ENCODE measurements at regions not wholly inside any gene's neighbourhood (a gene's known extent, or its start where the extent isn't known, plus 50 kb on each side); places are given as distances from the start of the nearest gene placed in this dataset.

- no peak for FAIRE-seq
- DNase-seq (ENCODE audit: insufficient read length, low spot score): no peak
- TF ChIP-seq POU2F2 (IDR thresholded peaks at IDR 0.05; ENCODE audit: low read depth, low read length) (no peak), PAX5 (IDR thresholded peaks at IDR 0.05; ENCODE audit: insufficient read depth, low read length, severe bottlenecking) (no peak), SPI1 (IDR thresholded peaks at IDR 0.05; ENCODE audit: low read depth, low read length) (no peak), TAF1 (IDR thresholded peaks at IDR 0.05; ENCODE audit: low read depth, low read length) (no peak), POLR2AphosphoS5 (IDR thresholded peaks at IDR 0.05; ENCODE audit: low read depth, low read length) (no peak), POLR2A (IDR thresholded peaks at IDR 0.05; ENCODE audit: low read depth, low read length) (no peak)
These were observed 505.6 kb upstream of the KIRREL3 start for GRCh38 chr11:127506126-127506525.

GRCh38 chr11:127496165-127496564 lies 495.6 kb upstream of the KIRREL3 start:
- FAIRE-seq (no peak), DNase-seq (ENCODE audit: insufficient read length, low spot score) (no peak)
- TF ChIP-seq POLR2AphosphoS5 (IDR thresholded peaks at IDR 0.05; ENCODE audit: low read depth, low read length) (no peak), POLR2A (IDR thresholded peaks at IDR 0.05; ENCODE audit: low read depth, low read length) (no peak), POU2F2 (IDR thresholded peaks at IDR 0.05; ENCODE audit: low read depth, low read length) (no peak), PAX5 (IDR thresholded peaks at IDR 0.05; ENCODE audit: insufficient read depth, low read length, severe bottlenecking) (no peak), TAF1 (IDR thresholded peaks at IDR 0.05; ENCODE audit: low read depth, low read length) (no peak), SPI1 (IDR thresholded peaks at IDR 0.05; ENCODE audit: low read depth, low read length) (no peak)

- FAIRE-seq (no peak), DNase-seq (ENCODE audit: insufficient read length, low spot score) (no peak)
- no peak for TF ChIP-seq POLR2A (IDR thresholded peaks at IDR 0.05; ENCODE audit: low read depth, low read length)
- TF ChIP-seq POU2F2 (IDR thresholded peaks at IDR 0.05; ENCODE audit: low read depth, low read length): no peak
- no peak for TF ChIP-seq TAF1 (IDR thresholded peaks at IDR 0.05; ENCODE audit: low read depth, low read length)
These were observed 492.9 kb upstream of the KIRREL3 start for GRCh38 chr11:127493330-127494022.

- FAIRE-seq (no peak), DNase-seq (ENCODE audit: insufficient read length, low spot score) (no peak)
- TF ChIP-seq POLR2A (IDR thresholded peaks at IDR 0.05; ENCODE audit: low read depth, low read length) (no peak), TAF1 (IDR thresholded peaks at IDR 0.05; ENCODE audit: low read depth, low read length) (no peak), POU2F2 (IDR thresholded peaks at IDR 0.05; ENCODE audit: low read depth, low read length) (no peak), POLR2AphosphoS5 (IDR thresholded peaks at IDR 0.05; ENCODE audit: low read depth, low read length) (no peak), PAX5 (IDR thresholded peaks at IDR 0.05; ENCODE audit: insufficient read depth, low read length, severe bottlenecking) (no peak)
These were observed 491.5 kb upstream of the KIRREL3 start for GRCh38 chr11:127492029-127492428.

GRCh38 chr11:127491589-127491988 lies 491.0 kb upstream of the KIRREL3 start:
- DNase-seq (ENCODE audit: insufficient read length, low spot score) (no peak), FAIRE-seq (no peak)
- TF ChIP-seq POLR2AphosphoS5 (IDR thresholded peaks at IDR 0.05; ENCODE audit: low read depth, low read length) (no peak), SPI1 (IDR thresholded peaks at IDR 0.05; ENCODE audit: low read depth, low read length) (no peak), PAX5 (IDR thresholded peaks at IDR 0.05; ENCODE audit: insufficient read depth, low read length, severe bottlenecking) (no peak), POLR2A (IDR thresholded peaks at IDR 0.05; ENCODE audit: low read depth, low read length) (no peak), POU2F2 (IDR thresholded peaks at IDR 0.05; ENCODE audit: low read depth, low read length) (no peak), TAF1 (IDR thresholded peaks at IDR 0.05; ENCODE audit: low read depth, low read length) (no peak)

GRCh38 chr11:127490896-127491295 lies 490.3 kb upstream of the KIRREL3 start:
- no peak for DNase-seq (ENCODE audit: insufficient read length, low spot score)
- no peak for FAIRE-seq
- TF ChIP-seq TAF1 (IDR thresholded peaks at IDR 0.05; ENCODE audit: low read depth, low read length) (no peak), SPI1 (IDR thresholded peaks at IDR 0.05; ENCODE audit: low read depth, low read length) (no peak), POLR2AphosphoS5 (IDR thresholded peaks at IDR 0.05; ENCODE audit: low read depth, low read length) (no peak), POLR2A (IDR thresholded peaks at IDR 0.05; ENCODE audit: low read depth, low read length) (no peak), PAX5 (IDR thresholded peaks at IDR 0.05; ENCODE audit: insufficient read depth, low read length, severe bottlenecking) (no peak), POU2F2 (IDR thresholded peaks at IDR 0.05; ENCODE audit: low read depth, low read length) (no peak)

- DNase-seq (ENCODE audit: insufficient read length, low spot score) (no peak), FAIRE-seq (no peak)
- TF ChIP-seq TAF1 (IDR thresholded peaks at IDR 0.05; ENCODE audit: low read depth, low read length) (no peak), POU2F2 (IDR thresholded peaks at IDR 0.05; ENCODE audit: low read depth, low read length) (no peak), POLR2AphosphoS5 (IDR thresholded peaks at IDR 0.05; ENCODE audit: low read depth, low read length) (no peak), SPI1 (IDR thresholded peaks at IDR 0.05; ENCODE audit: low read depth, low read length) (no peak), PAX5 (IDR thresholded peaks at IDR 0.05; ENCODE audit: insufficient read depth, low read length, severe bottlenecking) (no peak), POLR2A (IDR thresholded peaks at IDR 0.05; ENCODE audit: low read depth, low read length) (no peak)
These were observed 485.0 kb upstream of the KIRREL3 start for GRCh38 chr11:127485541-127485940.

- DNase-seq (ENCODE audit: insufficient read length, low spot score): no peak
- no peak for FAIRE-seq
- no peak for TF ChIP-seq POLR2AphosphoS5 (IDR thresholded peaks at IDR 0.05; ENCODE audit: low read depth, low read length)
- no peak for TF ChIP-seq POLR2A (IDR thresholded peaks at IDR 0.05; ENCODE audit: low read depth, low read length)
- no peak for TF ChIP-seq POU2F2 (IDR thresholded peaks at IDR 0.05; ENCODE audit: low read depth, low read length)
- no peak for TF ChIP-seq SPI1 (IDR thresholded peaks at IDR 0.05; ENCODE audit: low read depth, low read length)
- TF ChIP-seq TAF1 (IDR thresholded peaks at IDR 0.05; ENCODE audit: low read depth, low read length): no peak
- TF ChIP-seq PAX5 (IDR thresholded peaks at IDR 0.05; ENCODE audit: insufficient read depth, low read length, severe bottlenecking): no peak
These were observed 480.8 kb upstream of the KIRREL3 start for GRCh38 chr11:127481391-127481790.

- TF ChIP-seq POLR2A (IDR thresholded peaks at IDR 0.05; ENCODE audit: low read depth, low read length) (no peak), TAF1 (IDR thresholded peaks at IDR 0.05; ENCODE audit: low read depth, low read length) (no peak), POU2F2 (IDR thresholded peaks at IDR 0.05; ENCODE audit: low read depth, low read length) (no peak), SPI1 (IDR thresholded peaks at IDR 0.05; ENCODE audit: low read depth, low read length) (no peak), POLR2AphosphoS5 (IDR thresholded peaks at IDR 0.05; ENCODE audit: low read depth, low read length) (no peak), PAX5 (IDR thresholded peaks at IDR 0.05; ENCODE audit: insufficient read depth, low read length, severe bottlenecking) (no peak)
- FAIRE-seq (no peak), DNase-seq (ENCODE audit: insufficient read length, low spot score) (no peak)
These were observed 478.3 kb upstream of the KIRREL3 start for GRCh38 chr11:127478826-127479225.

GRCh38 chr11:127474766-127475165 lies 474.2 kb upstream of the KIRREL3 start:
- no peak for TF ChIP-seq POU2F2 (IDR thresholded peaks at IDR 0.05; ENCODE audit: low read depth, low read length)
- TF ChIP-seq SPI1 (IDR thresholded peaks at IDR 0.05; ENCODE audit: low read depth, low read length): no peak
- TF ChIP-seq TAF1 (IDR thresholded peaks at IDR 0.05; ENCODE audit: low read depth, low read length): no peak
- no peak for TF ChIP-seq POLR2A (IDR thresholded peaks at IDR 0.05; ENCODE audit: low read depth, low read length)
- FAIRE-seq (no peak), DNase-seq (ENCODE audit: insufficient read length, low spot score) (no peak)

Measured in GM12891 (cell line).